ENCODE measurements at regions not wholly inside any gene's neighbourhood (a gene's known extent, or its start where the extent isn't known, plus 50 kb on each side); places are given as distances from the start of the nearest gene placed in this dataset.

DNA sequence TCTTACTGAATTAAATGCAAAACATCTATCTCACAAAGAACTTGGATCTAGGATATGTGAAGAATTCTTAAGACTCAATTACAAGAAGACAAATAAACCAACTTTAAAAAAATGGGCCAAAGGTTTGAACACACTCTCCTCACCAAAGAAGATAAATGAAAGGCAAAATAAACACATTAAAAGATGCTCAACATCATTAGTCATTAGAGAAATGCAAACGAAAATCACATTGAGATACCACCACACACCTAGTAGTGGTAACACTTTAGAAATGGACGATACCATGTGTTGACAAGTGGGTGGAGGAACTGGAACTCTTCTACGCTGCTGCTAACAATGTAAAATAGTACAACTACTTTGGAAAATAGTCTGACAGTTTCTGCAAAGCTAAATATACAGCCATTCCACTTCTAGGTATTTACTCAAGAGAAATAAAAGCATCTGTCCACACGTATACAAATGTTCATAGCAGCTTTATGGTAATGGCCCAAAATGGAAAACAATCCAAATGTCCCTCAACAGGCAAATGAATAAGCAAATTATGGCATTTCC, 194.3 kb downstream of the RHOU start:
- Histone ChIP-seq H3K9me3 (no peaks in the 10 kb centered on the region), H3K36me3 (no peaks in the 10 kb centered on the region), H3K27ac (no peak overlapping the region), H3K4me1 (no peaks in the 10 kb centered on the region), H3K27me3 (no peaks in the 10 kb centered on the region), H3K4me3 (no peak overlapping the region)
- DNase-seq (ENCODE audit: low spot score), result no peak
- TF ChIP-seq, protein P1, sequence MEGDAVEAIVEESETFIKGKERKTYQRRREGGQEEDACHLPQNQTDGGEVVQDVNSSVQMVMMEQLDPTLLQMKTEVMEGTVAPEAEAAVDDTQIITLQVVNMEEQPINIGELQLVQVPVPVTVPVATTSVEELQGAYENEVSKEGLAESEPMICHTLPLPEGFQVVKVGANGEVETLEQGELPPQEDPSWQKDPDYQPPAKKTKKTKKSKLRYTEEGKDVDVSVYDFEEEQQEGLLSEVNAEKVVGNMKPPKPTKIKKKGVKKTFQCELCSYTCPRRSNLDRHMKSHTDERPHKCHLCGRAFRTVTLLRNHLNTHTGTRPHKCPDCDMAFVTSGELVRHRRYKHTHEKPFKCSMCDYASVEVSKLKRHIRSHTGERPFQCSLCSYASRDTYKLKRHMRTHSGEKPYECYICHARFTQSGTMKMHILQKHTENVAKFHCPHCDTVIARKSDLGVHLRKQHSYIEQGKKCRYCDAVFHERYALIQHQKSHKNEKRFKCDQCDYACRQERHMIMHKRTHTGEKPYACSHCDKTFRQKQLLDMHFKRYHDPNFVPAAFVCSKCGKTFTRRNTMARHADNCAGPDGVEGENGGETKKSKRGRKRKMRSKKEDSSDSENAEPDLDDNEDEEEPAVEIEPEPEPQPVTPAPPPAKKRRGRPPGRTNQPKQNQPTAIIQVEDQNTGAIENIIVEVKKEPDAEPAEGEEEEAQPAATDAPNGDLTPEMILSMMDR (IDR thresholded peaks at IDR 0.05), result no peak

DNA sequence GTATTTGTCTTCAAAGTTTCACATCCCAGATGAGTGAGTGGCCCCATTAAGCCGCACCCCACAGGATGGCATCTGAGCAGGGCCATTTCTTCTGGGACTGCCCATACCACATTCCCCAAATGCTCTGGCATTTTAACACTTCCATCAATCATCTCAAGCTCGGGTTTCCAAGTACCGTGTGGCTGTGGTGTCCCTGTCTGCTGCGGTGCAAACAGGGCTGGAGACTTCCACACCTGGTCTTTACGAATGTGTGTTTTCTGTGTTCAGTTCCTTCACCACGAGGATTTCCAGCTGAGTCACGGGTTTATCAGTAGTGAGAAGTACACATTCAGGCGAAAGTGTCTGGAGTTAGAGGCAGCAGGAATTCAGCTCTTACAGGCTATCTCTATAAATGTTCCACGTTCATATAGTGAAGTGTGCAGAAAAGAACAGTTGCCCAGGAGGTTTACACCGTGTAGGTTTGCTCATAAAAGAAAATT, 195.2 kb downstream of the RHOU start:
- TF ChIP-seq, protein P1 (IDR thresholded peaks at IDR 0.05), result no peak
- no peak overlapping the region for H3K27ac ChIP-seq
- H3K27me3 ChIP-seq, result no peaks in the 10 kb centered on the region
- H3K4me1 ChIP-seq, result no peaks in the 10 kb centered on the region
- H3K4me3 ChIP-seq, result no peak overlapping the region
- H3K9me3 ChIP-seq, result no peaks in the 10 kb centered on the region
- DNase-seq (ENCODE audit: low spot score), result no peak
- H3K36me3 ChIP-seq, result no peaks in the 10 kb centered on the region

DNA sequence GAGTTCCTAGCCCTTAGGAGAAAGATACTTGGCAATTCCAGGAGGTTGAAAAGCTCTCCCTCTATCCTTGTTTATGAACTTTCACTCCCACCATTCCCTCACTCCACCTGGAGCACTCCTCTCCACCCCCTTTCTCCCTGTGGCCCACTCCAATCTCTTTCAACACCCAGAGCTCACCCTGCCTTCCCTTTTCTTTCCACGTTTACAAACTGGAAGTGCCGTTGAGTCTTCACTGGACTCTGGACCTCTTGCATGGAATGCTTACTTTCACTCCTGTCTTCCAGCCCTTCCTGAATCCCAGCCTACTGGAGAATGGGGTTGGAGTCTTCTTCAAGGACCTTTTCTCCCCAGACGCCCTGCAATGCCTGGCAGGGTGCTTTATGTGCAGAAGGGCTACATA, 198.5 kb downstream of the RHOU start:
- Histone ChIP-seq H3K4me1 (peaks cover 0 to 21% of the 10 kb centered on the region in 2 donors), H3K36me3 (no peaks in the 10 kb centered on the region), H3K27me3 (no peaks in the 10 kb centered on the region), H3K4me3 (no peak overlapping the region), H3K9me3 (no peaks in the 10 kb centered on the region), H3K27ac (no peak overlapping the region)
- no peak for DNase-seq (ENCODE audit: low spot score)
- TF ChIP-seq, protein P1 (IDR thresholded peaks at IDR 0.05), result no peak

DNA sequence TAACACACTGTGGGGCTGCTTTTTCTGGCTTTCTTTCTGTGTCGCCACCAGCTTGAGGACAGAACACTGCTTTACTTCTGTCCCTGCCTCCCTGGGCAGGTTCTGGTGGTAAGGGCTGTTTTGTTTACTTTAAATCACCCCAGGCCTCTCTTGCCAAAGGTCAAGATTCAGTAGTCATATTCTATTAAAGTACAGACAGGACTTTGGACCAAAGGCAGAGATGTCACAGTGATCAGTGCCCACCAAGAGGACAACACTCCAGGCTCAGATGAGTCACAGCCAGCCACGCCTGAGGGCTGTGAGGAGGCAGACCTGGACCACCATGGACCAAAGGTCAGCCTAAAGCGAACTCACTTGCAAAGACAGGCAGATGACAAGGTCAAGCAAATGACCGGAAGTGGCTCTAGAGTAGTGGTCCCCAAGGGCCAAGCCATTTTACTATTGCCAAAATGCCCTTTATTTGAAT, 200.0 kb downstream of the RHOU start:
- Histone ChIP-seq H3K4me1 (peaks cover 0 to 25% of the 10 kb centered on the region in 2 donors), H3K36me3 (no peaks in the 10 kb centered on the region), H3K27me3 (no peaks in the 10 kb centered on the region), H3K4me3 (no peak overlapping the region), H3K9me3 (no peaks in the 10 kb centered on the region), H3K27ac (no peak overlapping the region)
- DNase-seq (ENCODE audit: low spot score), result no peak
- TF ChIP-seq, protein P1 (IDR thresholded peaks at IDR 0.05), result no peak

DNA sequence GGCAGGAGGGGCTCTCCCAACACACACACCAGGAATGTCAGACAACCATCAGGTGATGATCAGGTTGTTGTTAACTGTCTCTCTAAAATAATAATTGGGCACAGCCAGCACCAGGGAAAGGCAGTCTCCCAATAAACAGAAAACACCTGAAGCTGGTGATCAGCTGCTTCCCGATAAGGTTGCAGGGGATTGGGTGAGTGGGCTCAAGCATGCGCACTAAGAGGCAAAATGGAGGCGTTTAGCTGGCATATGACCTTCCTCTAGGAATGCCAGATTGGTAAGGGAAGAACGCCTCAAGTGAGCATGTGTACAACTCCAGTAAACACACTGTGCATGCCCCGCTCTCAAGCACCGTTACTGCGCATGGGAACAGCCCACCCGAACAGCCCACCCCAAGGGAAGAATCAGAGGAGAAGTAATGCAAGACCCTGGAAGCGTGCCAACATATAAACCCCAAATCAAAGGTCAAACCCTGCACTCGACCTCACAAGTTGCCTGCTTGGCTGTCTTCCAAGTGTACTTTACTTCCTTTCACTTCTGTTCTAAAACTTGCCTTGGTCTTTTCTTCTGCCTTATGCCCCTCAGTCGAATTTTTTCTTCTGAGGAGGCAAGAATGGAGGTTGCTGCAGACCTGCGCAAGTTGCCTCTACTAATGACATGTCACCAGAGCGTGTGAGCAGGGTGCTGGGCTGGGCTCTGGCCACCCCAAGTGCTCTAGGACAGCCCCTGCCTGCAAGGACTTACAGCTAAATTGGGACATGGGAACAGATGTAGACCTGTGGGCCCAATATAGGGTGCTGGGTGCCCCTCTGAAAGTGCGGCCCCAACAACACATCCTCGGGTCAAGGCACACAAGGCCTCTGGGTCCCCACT, 200.8 kb downstream of the RHOU start:
- no peak overlapping the region for H3K27ac ChIP-seq
- DNase-seq (ENCODE audit: low spot score), result no peak
- no peaks in the 10 kb centered on the region for H3K9me3 ChIP-seq
- H3K4me1 ChIP-seq, result peaks cover 0 to 25% of the 10 kb centered on the region in 2 donors
- TF ChIP-seq, protein P1 (IDR thresholded peaks at IDR 0.05), result no peak
- no peaks in the 10 kb centered on the region for H3K36me3 ChIP-seq
- H3K4me3 ChIP-seq, result no peak overlapping the region
- H3K27me3 ChIP-seq, result no peaks in the 10 kb centered on the region
